ENCODE measurements at regions not wholly inside any gene's neighbourhood (a gene's known extent, or its start where the extent isn't known, plus 50 kb on each side); places are given as distances from the start of the nearest gene placed in this dataset.

GRCh38 chr4:127000846-127001245 is 631.9 kb upstream of the INTU start:
- TF ChIP-seq GATA2 (IDR thresholded peaks at IDR 0.05; ENCODE audit: low read depth, low read length) (no peak), GATA3 (IDR thresholded peaks at IDR 0.05; ENCODE audit: low read depth, low read length) (no peak)

- TF ChIP-seq GATA2 (IDR thresholded peaks at IDR 0.05; ENCODE audit: low read depth, low read length) = no peak
- no peak for TF ChIP-seq GATA3 (IDR thresholded peaks at IDR 0.05; ENCODE audit: low read depth, low read length)
Measured at GRCh38 chr4:127001933-127002332, 630.8 kb upstream of the INTU start.

GRCh38 chr4:127006446-127006877 is 626.3 kb upstream of the INTU start:
- no peak for TF ChIP-seq GATA3 (IDR thresholded peaks at IDR 0.05; ENCODE audit: low read depth, low read length)
- no peak for TF ChIP-seq GATA2 (IDR thresholded peaks at IDR 0.05; ENCODE audit: low read depth, low read length)

- TF ChIP-seq GATA2 (IDR thresholded peaks at IDR 0.05; ENCODE audit: low read depth, low read length) (no peak), GATA3 (IDR thresholded peaks at IDR 0.05; ENCODE audit: low read depth, low read length) (no peak)
Measured at GRCh38 chr4:127007305-127007704, 625.5 kb upstream of the INTU start.

GRCh38 chr4:127012549-127012948 is 620.2 kb upstream of the INTU start:
- no peak for TF ChIP-seq GATA2 (IDR thresholded peaks at IDR 0.05; ENCODE audit: low read depth, low read length)
- TF ChIP-seq GATA3 (IDR thresholded peaks at IDR 0.05; ENCODE audit: low read depth, low read length) = no peak

GRCh38 chr4:127015667-127016117 is 617.1 kb upstream of the INTU start:
- no peak for TF ChIP-seq GATA2 (IDR thresholded peaks at IDR 0.05; ENCODE audit: low read depth, low read length)
- no peak for TF ChIP-seq GATA3 (IDR thresholded peaks at IDR 0.05; ENCODE audit: low read depth, low read length)

GRCh38 chr4:127018381-127018780 is 614.4 kb upstream of the INTU start:
- no peak for TF ChIP-seq GATA3 (IDR thresholded peaks at IDR 0.05; ENCODE audit: low read depth, low read length)

- TF ChIP-seq GATA3 (IDR thresholded peaks at IDR 0.05; ENCODE audit: low read depth, low read length) = no peak
- TF ChIP-seq GATA2 (IDR thresholded peaks at IDR 0.05; ENCODE audit: low read depth, low read length) = no peak
Measured at GRCh38 chr4:127036296-127036695, 596.5 kb upstream of the INTU start.

GRCh38 chr4:127045861-127046260 is 586.9 kb upstream of the INTU start:
- TF ChIP-seq GATA3 (IDR thresholded peaks at IDR 0.05; ENCODE audit: low read depth, low read length) (no peak), GATA2 (IDR thresholded peaks at IDR 0.05; ENCODE audit: low read depth, low read length) (no peak)

GRCh38 chr4:127047930-127048329 is 584.8 kb upstream of the INTU start:
- TF ChIP-seq GATA2 (IDR thresholded peaks at IDR 0.05; ENCODE audit: low read depth, low read length) = no peak

GRCh38 chr4:127048376-127049044 is 584.2 kb upstream of the INTU start:
- TF ChIP-seq GATA3 (IDR thresholded peaks at IDR 0.05; ENCODE audit: low read depth, low read length) (no peak), GATA2 (IDR thresholded peaks at IDR 0.05; ENCODE audit: low read depth, low read length) (no peak)

- TF ChIP-seq GATA2 (IDR thresholded peaks at IDR 0.05; ENCODE audit: low read depth, low read length) (no peak), GATA3 (IDR thresholded peaks at IDR 0.05; ENCODE audit: low read depth, low read length) (no peak)
Measured at GRCh38 chr4:127049526-127049925, 583.2 kb upstream of the INTU start.

- TF ChIP-seq GATA3 (IDR thresholded peaks at IDR 0.05; ENCODE audit: low read depth, low read length) (no peak), GATA2 (IDR thresholded peaks at IDR 0.05; ENCODE audit: low read depth, low read length) (no peak)
Measured at GRCh38 chr4:127052742-127053141, 580.0 kb upstream of the INTU start.

GRCh38 chr4:127055357-127055756 is 577.4 kb upstream of the INTU start:
- no peak for TF ChIP-seq GATA2 (IDR thresholded peaks at IDR 0.05; ENCODE audit: low read depth, low read length)
- no peak for TF ChIP-seq GATA3 (IDR thresholded peaks at IDR 0.05; ENCODE audit: low read depth, low read length)

- TF ChIP-seq GATA3 (IDR thresholded peaks at IDR 0.05; ENCODE audit: low read depth, low read length) (no peak), GATA2 (IDR thresholded peaks at IDR 0.05; ENCODE audit: low read depth, low read length) (no peak)
Measured at GRCh38 chr4:127069675-127070074, 563.1 kb upstream of the INTU start.

GRCh38 chr4:127071443-127071842 is 561.3 kb upstream of the INTU start:
- TF ChIP-seq GATA3 (IDR thresholded peaks at IDR 0.05; ENCODE audit: low read depth, low read length) (no peak), GATA2 (IDR thresholded peaks at IDR 0.05; ENCODE audit: low read depth, low read length) (no peak)

Measured in SH-SY5Y (cell line).